GM19023 (cell line): ENCODE measurements at regions not wholly inside any gene's neighbourhood (a gene's known extent, or its start where the extent isn't known, plus 50 kb on each side); places are given as distances from the start of the nearest gene placed in this dataset.
"Not testable (repeated sequence)": the region's sequence is repeated elsewhere in the genome, so short reads cannot be mapped to it uniquely, and the experiment has no call there.

Experiments used
- ATAC-seq: cut with Tn5 transposase; IDR thresholded peaks from one replicate; pipeline ENCODE4 v1.9.1; 2021; ENCODE audit warnings: mild to moderate bottlenecking, moderate library complexity; ENCODE audit not compliant: unreplicated experiment

- no peak for ATAC-seq
Observed at GRCh38 chr9:81455462-81456219, 233.7 kb downstream of the TLE1 start.

DNA sequence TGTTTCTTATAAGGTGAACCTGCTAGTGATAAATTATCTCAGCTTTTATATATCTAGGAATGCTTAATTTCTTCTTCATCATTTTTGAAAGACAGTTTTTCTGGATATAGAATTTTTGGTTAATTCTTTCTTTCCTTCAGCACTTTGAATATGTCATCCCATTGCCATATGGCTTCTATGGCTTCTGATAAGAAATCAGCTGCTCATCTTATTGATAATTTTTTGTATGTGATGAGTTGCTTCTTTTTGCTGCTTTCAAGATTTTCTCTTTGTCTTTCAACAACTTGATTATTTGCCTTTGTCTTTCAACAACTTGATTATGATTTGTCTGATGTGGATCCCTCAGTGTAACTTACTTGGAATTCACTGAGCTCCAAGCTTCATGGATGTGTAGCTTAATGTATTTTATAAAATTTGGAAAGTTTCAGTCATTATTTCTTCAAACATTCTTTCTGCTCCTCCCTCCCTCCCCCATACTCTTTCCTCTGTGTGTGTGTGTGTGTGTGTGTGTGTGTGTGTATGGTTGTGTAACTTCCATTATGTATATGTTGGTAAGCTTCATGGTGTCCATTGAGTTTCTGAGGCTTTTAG lies 243.9 kb downstream of the TLE1 start:
- no peak for ATAC-seq

DNA sequence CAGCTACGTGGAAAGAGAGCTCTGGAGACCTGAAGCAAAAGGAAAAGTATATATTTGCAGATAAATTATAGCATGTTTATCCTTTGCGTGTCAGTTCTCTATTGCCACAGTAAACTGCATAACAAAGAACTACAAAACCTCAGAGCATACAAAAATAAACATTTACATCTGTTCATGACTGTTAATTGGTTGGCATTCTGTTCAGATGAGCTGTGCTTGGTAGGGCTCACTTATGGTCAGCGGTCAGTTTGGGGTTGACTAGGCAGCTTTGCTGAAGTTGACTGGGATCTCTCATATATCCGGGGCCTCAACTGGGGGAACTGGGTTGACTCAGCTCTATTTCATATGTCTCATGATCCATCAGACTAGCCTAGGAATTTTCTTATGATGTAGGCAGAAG lies 257.7 kb downstream of the TLE1 start:
- ATAC-seq, result no peak

DNA sequence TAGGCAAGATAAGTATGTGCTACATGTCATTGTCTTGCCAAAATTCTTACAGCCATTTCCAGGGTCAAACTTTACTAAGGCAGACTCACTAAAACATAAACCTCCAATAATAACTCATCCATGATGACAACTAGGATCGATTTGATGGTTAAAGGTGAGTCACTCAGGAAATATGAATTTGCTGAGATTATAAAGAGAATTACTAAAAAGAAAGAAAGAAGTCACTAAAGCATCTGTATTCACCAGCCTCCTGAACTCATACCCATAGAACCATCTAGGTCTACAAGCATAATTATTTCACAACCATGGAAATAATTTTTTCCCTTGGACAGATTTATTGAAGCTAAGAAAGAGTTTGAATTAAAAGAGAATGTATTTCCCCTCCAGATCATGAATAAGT lies 258.6 kb downstream of the TLE1 start:
- no peak for ATAC-seq

DNA sequence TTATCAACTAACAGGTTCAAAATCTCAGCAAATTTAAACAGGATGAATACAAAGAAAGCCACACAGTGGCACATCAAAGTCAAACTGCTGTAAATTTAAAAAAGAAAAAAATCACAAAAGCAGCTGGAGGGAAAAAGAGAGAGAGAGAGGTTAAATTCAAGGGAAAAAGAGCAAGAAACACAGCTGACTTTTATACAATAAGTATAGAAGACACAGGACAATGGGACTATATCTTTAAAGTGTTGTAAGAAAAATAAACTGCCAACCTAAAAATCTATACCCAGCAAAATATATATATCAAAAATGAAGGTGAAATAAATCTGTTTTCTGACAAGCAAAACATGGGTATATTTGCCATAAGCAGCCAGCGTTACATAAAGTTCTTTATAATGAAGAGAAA lies 261.5 kb downstream of the TLE1 start:
- no peak for ATAC-seq

GRCh38 chr9:81424431-81424830 lies 264.9 kb downstream of the TLE1 start:
- ATAC-seq, result no peak

GRCh38 chr9:81423589-81424326 lies 265.6 kb downstream of the TLE1 start:
- ATAC-seq, result no peak

DNA sequence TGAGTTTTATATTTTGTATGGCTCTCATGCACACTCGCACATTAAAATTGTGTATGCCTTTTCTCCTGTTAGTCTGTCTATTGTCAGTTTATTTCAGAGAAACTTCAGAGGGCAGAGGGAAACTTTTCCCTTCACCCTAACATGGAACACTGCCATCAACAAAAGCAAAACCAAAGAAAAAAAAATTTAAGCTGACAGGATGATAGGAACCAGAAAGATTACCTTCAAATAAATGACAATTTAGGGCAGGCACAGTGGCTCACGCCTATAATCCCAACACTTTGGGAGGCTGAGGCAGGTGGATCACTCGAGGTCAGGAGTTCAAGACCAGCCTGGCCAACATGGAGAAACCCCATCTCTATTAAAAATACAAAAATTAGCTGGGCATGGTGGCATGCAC lies 268.3 kb downstream of the TLE1 start:
- ATAC-seq, result not testable (repeated sequence)

GRCh38 chr9:81420024-81420423 lies 269.3 kb downstream of the TLE1 start:
- no peak for ATAC-seq

DNA sequence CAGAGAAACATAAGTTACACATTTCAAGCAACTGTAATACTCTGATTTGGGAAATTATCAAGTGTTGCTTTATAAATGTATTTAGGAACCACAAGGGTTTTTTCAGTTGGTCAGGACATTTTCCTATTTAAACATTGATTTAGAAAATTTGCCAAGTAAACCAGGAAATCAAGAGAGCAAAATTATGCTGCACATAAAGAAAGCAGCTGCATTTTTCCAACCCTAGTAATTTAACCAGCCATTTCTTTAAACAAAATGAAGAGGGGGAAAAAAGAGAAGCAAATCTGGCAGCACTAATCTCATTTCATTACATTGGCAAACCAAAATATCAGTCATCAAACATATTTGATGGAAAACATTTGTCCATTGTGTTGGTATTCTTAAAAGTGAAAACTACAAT lies 271.4 kb downstream of the TLE1 start:
- no peak for ATAC-seq

DNA sequence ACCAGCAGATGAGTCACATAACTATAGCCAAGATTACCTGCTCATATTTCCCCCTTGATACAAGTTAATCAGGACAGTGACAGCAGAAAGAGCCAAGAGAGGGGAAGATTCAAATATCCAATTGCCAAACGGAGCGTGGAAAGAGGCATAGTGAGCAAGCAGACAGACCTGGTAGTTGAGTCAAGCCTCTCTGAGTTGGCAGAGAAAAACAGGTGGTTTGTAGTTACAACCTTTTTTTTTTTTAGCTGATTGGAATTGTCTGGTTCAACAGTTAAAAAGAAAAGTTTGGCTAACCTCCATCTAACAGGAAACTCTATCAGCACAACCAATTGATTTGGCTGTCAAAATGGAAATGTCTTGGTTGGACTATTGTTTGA lies 272.1 kb downstream of the TLE1 start:
- ATAC-seq, result no peak

DNA sequence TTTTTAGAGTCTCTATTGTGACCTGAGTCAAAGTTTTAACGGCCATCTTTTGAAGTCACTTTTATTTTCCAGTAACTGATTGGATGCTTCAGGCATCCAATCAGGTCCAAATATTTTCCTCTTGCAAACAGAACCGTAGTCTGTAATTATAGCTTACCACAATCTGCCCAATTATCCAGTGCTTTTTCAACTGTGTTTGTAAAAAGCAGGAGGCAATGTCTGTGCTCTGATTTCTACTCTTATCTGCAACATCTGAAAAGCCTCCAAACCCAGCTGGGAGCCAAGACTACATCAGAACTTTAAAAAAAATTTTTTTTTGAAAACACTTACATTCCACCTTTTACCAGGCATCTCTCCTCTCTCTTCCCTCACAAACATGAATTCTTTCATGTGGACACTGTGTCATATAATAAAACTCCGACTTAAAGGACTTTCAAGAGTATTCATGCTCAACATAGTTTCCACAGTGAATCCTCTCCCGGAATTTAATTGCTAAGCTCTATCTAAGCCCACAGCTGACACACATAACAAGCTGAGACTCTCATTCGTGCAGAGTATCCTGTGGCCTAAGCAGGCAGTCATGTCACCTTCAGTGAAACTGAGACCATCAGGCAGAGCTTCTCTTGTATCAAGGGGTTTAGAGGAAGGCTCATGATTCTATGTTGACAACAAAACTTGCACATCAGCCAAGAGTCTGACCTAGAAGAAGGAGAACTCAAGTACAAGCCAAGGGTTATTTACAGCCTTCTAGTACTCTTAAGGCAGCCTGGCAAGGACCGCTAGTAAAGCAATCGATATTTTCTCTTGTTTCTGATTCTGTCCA lies 272.7 kb downstream of the TLE1 start:
- no peak for ATAC-seq

DNA sequence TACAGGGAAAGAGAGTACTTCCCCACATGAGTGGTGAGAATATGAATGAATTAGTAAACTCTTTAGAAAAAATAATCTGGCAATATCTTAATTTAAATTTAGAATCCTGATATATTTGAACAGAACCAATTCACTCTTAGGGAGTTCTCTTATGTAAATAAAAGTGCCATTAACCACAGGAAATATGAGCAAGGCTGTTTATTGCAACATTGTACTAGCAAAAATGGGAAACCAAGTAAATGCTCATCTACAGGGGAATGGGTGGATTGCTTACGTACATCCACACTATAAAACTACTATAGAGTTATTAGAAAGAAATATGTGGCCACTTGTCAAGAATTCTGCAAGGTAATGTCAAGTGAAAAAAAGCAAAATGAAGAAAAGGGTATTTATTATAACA lies 274.5 kb downstream of the TLE1 start:
- no peak for ATAC-seq

DNA sequence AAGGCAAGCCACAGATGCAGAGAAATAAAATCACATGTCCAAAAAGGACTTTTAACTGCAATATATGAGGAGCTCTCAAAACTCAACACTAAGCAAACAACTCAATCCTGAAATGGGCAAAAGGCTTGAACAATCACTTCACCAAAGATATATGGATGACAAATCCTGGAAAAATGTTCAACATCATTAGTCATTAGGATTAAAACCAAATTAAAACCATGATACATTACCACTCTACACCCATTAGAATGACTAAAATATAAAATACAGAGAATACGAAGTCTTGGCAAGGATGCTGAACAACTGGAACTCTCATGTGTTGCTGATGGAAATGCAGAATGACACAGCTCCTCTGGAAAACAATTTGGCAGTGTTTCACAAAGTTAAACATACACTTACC lies 277.4 kb downstream of the TLE1 start:
- no peak for ATAC-seq

DNA sequence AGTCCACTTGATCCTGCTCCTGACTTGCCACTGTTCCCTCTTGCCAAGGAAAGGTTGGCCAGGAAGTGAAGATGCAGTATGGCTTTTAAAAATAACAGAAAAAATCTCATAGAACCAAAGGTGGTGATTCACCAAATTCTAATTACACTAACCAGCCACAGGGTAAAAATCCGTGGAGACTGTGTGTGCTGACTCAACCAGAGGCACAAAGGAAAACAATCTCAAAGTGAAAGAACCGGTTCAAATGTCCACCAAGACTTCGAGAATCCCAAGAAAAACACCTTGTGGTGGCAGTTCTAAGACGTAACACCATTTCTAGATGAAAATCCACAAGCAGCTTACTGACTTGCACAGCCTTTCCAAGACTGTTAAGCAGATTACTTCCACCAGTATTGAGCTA lies 279.1 kb downstream of the TLE1 start:
- no peak for ATAC-seq

- ATAC-seq, result no peak
Observed at GRCh38 chr9:81408951-81409350, 280.4 kb downstream of the TLE1 start.

DNA sequence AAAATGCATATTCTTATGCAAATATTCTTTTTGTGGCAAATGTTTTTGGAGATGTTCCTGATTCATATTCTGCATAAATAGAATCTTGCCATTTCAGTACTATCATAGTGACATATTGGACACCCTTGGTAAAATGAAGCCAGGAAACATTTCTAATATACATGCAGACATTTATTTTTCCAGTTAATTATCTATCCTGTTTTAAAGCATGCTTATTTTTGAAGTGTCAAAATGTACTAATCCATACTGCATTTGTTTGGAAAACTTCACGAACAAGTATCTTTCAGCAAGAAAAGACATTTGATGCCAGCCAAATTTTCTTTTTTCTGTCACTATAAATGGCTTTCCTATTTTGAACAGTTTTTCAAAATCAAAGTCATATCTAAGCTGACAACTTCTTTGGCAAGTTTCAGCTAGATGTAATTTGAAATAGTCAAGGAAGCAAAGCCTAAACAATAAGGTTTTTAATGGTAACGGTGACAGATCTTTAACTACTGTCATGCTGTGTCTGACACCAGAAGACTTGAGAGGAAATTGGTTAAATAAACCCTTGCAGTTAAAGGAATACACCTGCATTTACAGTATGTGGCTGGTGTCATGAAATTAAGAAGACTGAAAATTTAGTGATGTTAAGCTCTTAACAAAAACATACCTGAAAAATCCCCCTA lies 284.3 kb downstream of the TLE1 start:
- no peak for ATAC-seq

- no peak for ATAC-seq
Observed at GRCh38 chr9:81397481-81398381, 291.6 kb downstream of the TLE1 start.

- ATAC-seq, result no peak
Observed at GRCh38 chr9:81396528-81396927, 292.8 kb downstream of the TLE1 start.

GRCh38 chr9:81395676-81396054 lies 293.7 kb downstream of the TLE1 start:
- ATAC-seq, result no peak
